ENCODE measurements at regions not wholly inside any gene's neighbourhood (a gene's known extent, or its start where the extent isn't known, plus 50 kb on each side); places are given as distances from the start of the nearest gene placed in this dataset.

DNA sequence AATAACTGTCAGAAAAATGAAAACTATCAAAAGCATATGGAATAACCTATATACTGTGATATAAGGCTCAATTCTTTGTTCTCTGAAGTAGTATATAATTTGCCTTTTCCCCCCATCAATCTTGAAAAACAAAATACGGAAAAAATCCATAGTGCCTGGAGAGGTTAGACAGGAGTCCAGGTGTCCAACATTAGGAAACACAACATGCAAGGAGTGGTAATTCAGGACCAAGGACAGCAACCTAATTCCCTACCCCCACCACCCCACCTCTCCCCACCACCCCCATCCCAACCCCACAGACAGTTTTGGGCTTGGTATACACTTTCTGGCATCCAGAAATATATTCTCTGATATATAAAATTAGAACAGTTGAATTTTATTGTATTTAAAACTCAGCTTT lies 55.1 kb upstream of the SLC25A26 start:
- no peaks in the 10 kb centered on the region for H3K4me1 ChIP-seq
- DNase-seq = no peak
- no peaks in the 10 kb centered on the region for H3K27me3 ChIP-seq (ENCODE audit: low read depth)
- TF ChIP-seq, protein P1, sequence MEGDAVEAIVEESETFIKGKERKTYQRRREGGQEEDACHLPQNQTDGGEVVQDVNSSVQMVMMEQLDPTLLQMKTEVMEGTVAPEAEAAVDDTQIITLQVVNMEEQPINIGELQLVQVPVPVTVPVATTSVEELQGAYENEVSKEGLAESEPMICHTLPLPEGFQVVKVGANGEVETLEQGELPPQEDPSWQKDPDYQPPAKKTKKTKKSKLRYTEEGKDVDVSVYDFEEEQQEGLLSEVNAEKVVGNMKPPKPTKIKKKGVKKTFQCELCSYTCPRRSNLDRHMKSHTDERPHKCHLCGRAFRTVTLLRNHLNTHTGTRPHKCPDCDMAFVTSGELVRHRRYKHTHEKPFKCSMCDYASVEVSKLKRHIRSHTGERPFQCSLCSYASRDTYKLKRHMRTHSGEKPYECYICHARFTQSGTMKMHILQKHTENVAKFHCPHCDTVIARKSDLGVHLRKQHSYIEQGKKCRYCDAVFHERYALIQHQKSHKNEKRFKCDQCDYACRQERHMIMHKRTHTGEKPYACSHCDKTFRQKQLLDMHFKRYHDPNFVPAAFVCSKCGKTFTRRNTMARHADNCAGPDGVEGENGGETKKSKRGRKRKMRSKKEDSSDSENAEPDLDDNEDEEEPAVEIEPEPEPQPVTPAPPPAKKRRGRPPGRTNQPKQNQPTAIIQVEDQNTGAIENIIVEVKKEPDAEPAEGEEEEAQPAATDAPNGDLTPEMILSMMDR (IDR thresholded peaks at IDR 0.05; ENCODE audit: borderline replicate concordance) = no peak
- H3K9me3 ChIP-seq (replicated peaks) = no peaks in the 10 kb centered on the region
- intact Hi-C loops (cut with micrococcal nuclease) = no loop called here
- no peak overlapping the region for H3K27ac ChIP-seq (replicated peaks)
- H3K4me3 ChIP-seq = no peak overlapping the region
- H3K36me3 ChIP-seq = no peaks in the 10 kb centered on the region

DNA sequence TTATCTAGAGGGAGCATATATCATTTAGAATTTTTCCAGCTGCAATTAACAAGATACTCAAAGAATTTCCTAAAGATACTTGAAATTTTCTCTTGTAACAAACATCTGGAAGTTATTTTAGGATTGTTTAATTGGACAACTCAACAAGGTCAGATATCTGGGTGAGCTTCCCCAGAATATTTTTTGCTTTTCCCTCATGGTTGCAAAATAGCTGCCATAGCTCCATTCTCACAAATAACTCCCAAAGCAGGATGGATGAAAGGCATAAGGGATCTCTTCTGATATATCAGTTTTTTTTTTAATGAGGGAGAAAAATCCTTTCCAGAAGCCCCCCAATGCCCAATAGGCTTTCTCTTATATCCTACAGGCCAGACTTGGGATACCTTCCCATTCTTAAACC lies 56.6 kb upstream of the SLC25A26 start:
- Histone ChIP-seq H3K4me1 (no peaks in the 10 kb centered on the region), H3K27me3 (ENCODE audit: low read depth) (no peaks in the 10 kb centered on the region), H3K27ac (replicated peaks) (no peak overlapping the region), H3K36me3 (no peaks in the 10 kb centered on the region), H3K9me3 (replicated peaks) (no peaks in the 10 kb centered on the region), H3K4me3 (no peak overlapping the region)
- TF ChIP-seq, protein P1 (IDR thresholded peaks at IDR 0.05; ENCODE audit: borderline replicate concordance) = no peak
- intact Hi-C loops (cut with micrococcal nuclease) = no loop called here
- no peak for DNase-seq

DNA sequence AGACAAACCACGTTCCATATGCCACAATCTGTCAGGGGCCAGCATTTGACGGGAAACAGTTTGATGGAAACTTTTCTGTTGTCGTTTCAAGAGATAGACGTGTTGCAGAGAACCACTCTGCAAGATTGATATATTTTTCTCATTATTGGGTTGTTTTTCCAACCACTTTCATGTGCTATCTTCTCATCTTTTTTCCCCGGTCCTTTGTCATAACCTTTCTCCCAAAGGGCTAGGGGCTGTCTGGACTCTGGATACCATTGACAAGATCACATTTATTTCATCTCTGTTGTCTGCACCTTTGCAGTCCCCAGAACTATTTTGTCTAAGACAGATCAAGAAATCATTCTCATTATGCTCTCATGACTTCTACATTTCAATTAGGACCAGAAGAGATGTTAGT lies 57.6 kb upstream of the SLC25A26 start:
- Histone ChIP-seq H3K27ac (replicated peaks) (no peak overlapping the region), H3K4me3 (no peak overlapping the region), H3K36me3 (no peaks in the 10 kb centered on the region), H3K27me3 (ENCODE audit: low read depth) (no peaks in the 10 kb centered on the region), H3K4me1 (no peaks in the 10 kb centered on the region), H3K9me3 (replicated peaks) (no peaks in the 10 kb centered on the region)
- no peak for DNase-seq
- TF ChIP-seq, protein P1 (IDR thresholded peaks at IDR 0.05; ENCODE audit: borderline replicate concordance) = no peak
- intact Hi-C loops (cut with micrococcal nuclease) = no loop called here

DNA sequence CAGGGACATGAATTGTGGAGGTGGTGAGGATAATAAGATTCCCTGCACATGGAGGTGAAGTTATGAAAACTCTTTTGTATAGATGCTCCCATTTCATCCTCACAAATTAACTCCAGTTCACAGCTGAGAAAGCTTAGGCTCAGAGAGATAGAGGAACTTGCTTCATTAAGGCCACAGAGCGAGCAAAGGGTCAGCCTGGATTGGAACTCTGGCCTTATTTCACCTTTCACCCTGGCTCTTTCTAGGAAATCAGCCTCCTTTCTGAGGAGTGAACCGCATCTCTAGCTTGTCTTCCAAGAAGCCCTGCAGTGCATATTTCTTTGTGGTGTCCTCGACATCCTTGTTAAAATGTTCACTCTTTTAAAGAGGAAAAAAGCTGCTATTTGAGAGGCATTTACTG lies 58.0 kb upstream of the SLC25A26 start:
- DNase-seq = no peak
- Histone ChIP-seq H3K9me3 (replicated peaks) (no peaks in the 10 kb centered on the region), H3K27ac (replicated peaks) (no peak overlapping the region), H3K27me3 (ENCODE audit: low read depth) (no peaks in the 10 kb centered on the region), H3K4me3 (no peak overlapping the region), H3K36me3 (no peaks in the 10 kb centered on the region), H3K4me1 (no peaks in the 10 kb centered on the region)
- intact Hi-C loops (cut with micrococcal nuclease) = no loop called here
- TF ChIP-seq, protein P1 (IDR thresholded peaks at IDR 0.05; ENCODE audit: borderline replicate concordance) = no peak

DNA sequence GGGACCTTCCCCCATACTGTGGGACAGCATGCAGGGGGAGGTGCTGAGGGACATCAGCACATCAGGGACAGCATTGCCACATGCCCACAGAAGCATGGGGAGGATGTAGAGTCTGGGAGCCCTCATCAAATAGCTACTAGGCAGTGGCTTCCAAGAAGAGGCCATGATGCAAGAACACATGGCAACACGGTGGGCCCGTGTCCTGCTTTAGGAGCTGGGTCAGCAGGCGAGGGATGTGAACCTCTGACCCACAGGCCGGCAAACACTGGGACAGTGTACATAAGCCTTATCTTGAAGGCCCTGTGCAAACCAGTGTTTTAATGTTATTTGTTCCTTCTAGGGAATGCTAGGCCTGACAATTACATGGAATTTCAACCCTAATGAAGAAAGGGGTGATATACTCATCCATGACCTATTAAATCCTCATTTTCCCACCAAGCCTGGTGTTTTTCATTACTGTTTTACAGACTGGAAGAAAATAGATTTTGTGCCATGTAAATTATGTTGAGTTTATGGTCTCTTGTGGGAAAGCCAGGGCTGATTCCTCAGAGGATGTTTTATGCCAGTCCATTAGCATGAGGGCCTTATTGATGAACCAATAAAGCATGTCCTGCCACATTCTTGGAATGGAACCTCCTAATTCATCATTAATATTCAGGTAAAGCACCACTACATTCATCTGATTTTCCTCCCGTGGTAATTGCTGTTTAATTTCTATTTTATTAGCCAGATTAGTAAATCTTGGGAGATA lies 61.7 kb upstream of the SLC25A26 start:
- H3K4me1 ChIP-seq = peaks cover 9% of the 10 kb centered on the region
- no peak overlapping the region for H3K4me3 ChIP-seq
- intact Hi-C loops (cut with micrococcal nuclease) = no loop called here
- TF ChIP-seq, protein P1 (IDR thresholded peaks at IDR 0.05; ENCODE audit: borderline replicate concordance) = no peak
- no peaks in the 10 kb centered on the region for H3K9me3 ChIP-seq (replicated peaks)
- H3K36me3 ChIP-seq = no peaks in the 10 kb centered on the region
- H3K27me3 ChIP-seq (ENCODE audit: low read depth) = no peaks in the 10 kb centered on the region
- H3K27ac ChIP-seq (replicated peaks) = no peak overlapping the region
- DNase-seq = no peak

Data from left ventricle myocardium inferior (tissue), 1 donor.